H9 (cell line): ENCODE measurements at regions not wholly inside any gene's neighbourhood (a gene's known extent, or its start where the extent isn't known, plus 50 kb on each side); places are given as distances from the start of the nearest gene placed in this dataset.
A peak's percentile ranks its signal among the peaks of the same experiment; 100 is the strongest.

Experiments
- DNase-seq: peaks from one replicate; pipeline ENCODE4 v3.0.0-alpha.2; 2017
- H2AFZ ChIP-seq: one replicate; pipeline ENCODE4 v1.6.1; 2013; ENCODE audit warnings: mild to moderate bottlenecking, low read length, control low read depth, moderate library complexity
- H2AK5ac ChIP-seq: 2 replicates; pipeline ENCODE4 v1.6.1; 2013; ENCODE audit warnings: low read length, control low read depth, mixed read lengths; ENCODE audit not compliant: insufficient read length
- H2BK120ac ChIP-seq: one replicate; pipeline ENCODE4 v1.6.1; 2013; ENCODE audit warnings: low read depth, mild to moderate bottlenecking, low read length, control low read depth, inconsistent platforms; ENCODE audit not compliant: poor library complexity, severe bottlenecking
- H2BK12ac ChIP-seq: 2 replicates; pipeline ENCODE4 v1.6.1; 2013; ENCODE audit warnings: low read length, control low read depth, mixed read lengths, low read depth; ENCODE audit not compliant: insufficient read length
- H2BK15ac ChIP-seq: 2 replicates; pipeline ENCODE4 v1.6.1; 2013; ENCODE audit warnings: low read depth, low read length, control low read depth
- H2BK20ac ChIP-seq: one replicate; pipeline ENCODE4 v1.6.1; 2013; ENCODE audit warnings: low read depth, mild to moderate bottlenecking, low read length, control low read depth, inconsistent platforms; ENCODE audit not compliant: poor library complexity, severe bottlenecking
- H2BK5ac ChIP-seq: 2 replicates; pipeline ENCODE4 v1.6.1; 2013; ENCODE audit warnings: low read length, control low read depth, mixed read lengths; ENCODE audit not compliant: insufficient read length
- H3K14ac ChIP-seq: 2 replicates; pipeline ENCODE4 v1.6.1; 2013; ENCODE audit warnings: low read length, control low read depth; ENCODE audit not compliant: insufficient read depth
- H3K18ac ChIP-seq: 2 replicates; pipeline ENCODE4 v1.6.1; 2013; ENCODE audit warnings: low read depth, mild to moderate bottlenecking, mixed read lengths, low read length, control low read depth; ENCODE audit not compliant: insufficient read length
- H3K23ac ChIP-seq: 2 replicates; pipeline ENCODE4 v1.6.1; 2013; ENCODE audit warnings: low read length, control low read depth, mixed read lengths, low read depth; ENCODE audit not compliant: insufficient read length
- H3K23me2 ChIP-seq: 2 replicates; pipeline ENCODE4 v1.6.1; 2013; ENCODE audit warnings: low read depth, mild to moderate bottlenecking, mixed read lengths, low read length, control low read depth; ENCODE audit not compliant: insufficient read length, poor library complexity, severe bottlenecking
- H3K27ac ChIP-seq: 2 replicates; pipeline ENCODE4 v1.5.1; 2013; ENCODE audit warnings: low read length, control low read depth, mixed read lengths, low read depth; ENCODE audit not compliant: insufficient read length
- H3K27me3 ChIP-seq: 2 replicates; pipeline ENCODE4 v1.6.1; 2013; ENCODE audit warnings: low read length, control low read depth, inconsistent platforms; ENCODE audit not compliant: insufficient read depth
- H3K4ac ChIP-seq: 2 replicates; pipeline ENCODE4 v1.6.1; 2013; ENCODE audit warnings: low read depth, mild to moderate bottlenecking, control low read depth, inconsistent platforms, low read length, moderate library complexity
- H3K4me1 ChIP-seq: 2 replicates; pipeline ENCODE4 v1.6.1; 2013; ENCODE audit warnings: low read length, control low read depth, inconsistent platforms; ENCODE audit not compliant: insufficient read depth
- H3K4me2 ChIP-seq: 2 replicates; pipeline ENCODE4 v1.6.1; 2013; ENCODE audit warnings: low read length, control low read depth, mixed read lengths; ENCODE audit not compliant: insufficient read length, insufficient read depth
- H3K56ac ChIP-seq: 2 replicates; pipeline ENCODE4 v1.6.1; 2013; ENCODE audit warnings: low read depth, mild to moderate bottlenecking, mixed read lengths, low read length, control low read depth; ENCODE audit not compliant: insufficient read length
- H3K79me1 ChIP-seq: 2 replicates; pipeline ENCODE4 v1.6.1; 2013; ENCODE audit warnings: low read depth, mild to moderate bottlenecking, moderate library complexity, low read length, control low read depth, inconsistent platforms; ENCODE audit not compliant: insufficient read depth, poor library complexity, severe bottlenecking
- H3K79me2 ChIP-seq: 2 replicates; pipeline ENCODE4 v1.6.1; 2013; ENCODE audit warnings: low read length, control low read depth, inconsistent platforms; ENCODE audit not compliant: insufficient read depth
- H3K9ac ChIP-seq: 2 replicates; pipeline ENCODE4 v1.6.1; 2013; ENCODE audit warnings: low read length, control low read depth, mixed read lengths; ENCODE audit not compliant: insufficient read length; ENCODE audit errors: extremely low read depth
- H3K9me3 ChIP-seq: one replicate; pipeline ENCODE4 v1.6.1; 2013; ENCODE audit warnings: low read depth, low read length, inconsistent platforms; ENCODE audit not compliant: control insufficient read depth
- H3T11ph ChIP-seq: one replicate; pipeline ENCODE4 v1.6.1; 2013; ENCODE audit warnings: mild to moderate bottlenecking, low read length, control low read depth, inconsistent platforms
- H4K20me1 ChIP-seq: one replicate; pipeline ENCODE4 v1.6.1; 2013; ENCODE audit not compliant: control insufficient read depth, insufficient read length, insufficient read depth
- H4K5ac ChIP-seq: 2 replicates; pipeline ENCODE4 v1.6.1; 2013; ENCODE audit warnings: low read depth, mild to moderate bottlenecking, mixed read lengths, low read length, control low read depth; ENCODE audit not compliant: insufficient read length
- H4K8ac ChIP-seq: replicated peaks from 2 replicates; pipeline ENCODE4 v1.6.1; 2013; ENCODE audit warnings: low read length, control low read depth, mixed read lengths, low read depth; ENCODE audit not compliant: insufficient read length
- H4K91ac ChIP-seq: 2 replicates; pipeline ENCODE4 v1.6.1; 2013; ENCODE audit warnings: low read depth, mild to moderate bottlenecking, moderate library complexity, mixed read lengths, low read length, control low read depth; ENCODE audit not compliant: insufficient read length
- H3K27ac Mint-ChIP-seq, 3 experiments: 2 replicates in 2 of 3; 3 replicates in 1 of 3; pipeline ENCODE4 v1.8.0; 2020 to 2021; ENCODE audit warnings: mixed read lengths in 3 of 3, mild to moderate bottlenecking in 1 of 3, moderate library complexity in 1 of 3
- H3K27me3 Mint-ChIP-seq: 2 replicates; pipeline ENCODE4 v1.8.0; 2021; ENCODE audit warnings: low read depth, mild to moderate bottlenecking, moderate library complexity, mixed read lengths
- H3K36me3 Mint-ChIP-seq, 3 experiments: 2 replicates in 2 of 3; 3 replicates in 1 of 3; pipeline ENCODE4 v1.8.0; 2020 to 2021; ENCODE audit warnings: low read depth in 3 of 3, mixed read lengths in 3 of 3; ENCODE audit not compliant: insufficient read depth in 1 of 3
- H3K4me1 Mint-ChIP-seq, 2 experiments: 2 replicates each; pipeline ENCODE4 v1.8.0; 2020; ENCODE audit warnings: mixed read lengths in 2 of 2
- H3K4me3 Mint-ChIP-seq, 2 experiments: 2 replicates in 1 of 2; 3 replicates in 1 of 2; pipeline ENCODE4 v1.8.0; 2020 to 2021; ENCODE audit warnings: mild to moderate bottlenecking in 2 of 2, mixed read lengths in 2 of 2, moderate library complexity in 1 of 2
- H3K9me3 Mint-ChIP-seq, 2 experiments: 2 replicates in 1 of 2; 3 replicates in 1 of 2; pipeline ENCODE4 v1.8.0; 2020; ENCODE audit warnings: mild to moderate bottlenecking in 2 of 2, mixed read lengths in 2 of 2, moderate library complexity in 1 of 2
- WGBS: extraction: QIAGEN DNeasy Blood & Tissue Kit; methylation state at CpG from one replicate; pipeline ENCODE4 v1.1.7; 2013; ENCODE audit warnings: missing lambda C conversion rate, low lambda C conversion rate, mixed read lengths; ENCODE audit not compliant: insufficient read length; ENCODE audit errors: extremely low coverage; 5-methylcytosine and 5-hydroxymethylcytosine counted together
- TF ChIP-seq, protein P1 (sequence below): fragments of 200-600 bp; sonication (generic); conservative IDR thresholded peaks from 3 replicates; pipeline ENCODE4 v1.8.0; 2021; ENCODE audit warnings: antibody characterized with exemption, mild to moderate bottlenecking

DNA sequence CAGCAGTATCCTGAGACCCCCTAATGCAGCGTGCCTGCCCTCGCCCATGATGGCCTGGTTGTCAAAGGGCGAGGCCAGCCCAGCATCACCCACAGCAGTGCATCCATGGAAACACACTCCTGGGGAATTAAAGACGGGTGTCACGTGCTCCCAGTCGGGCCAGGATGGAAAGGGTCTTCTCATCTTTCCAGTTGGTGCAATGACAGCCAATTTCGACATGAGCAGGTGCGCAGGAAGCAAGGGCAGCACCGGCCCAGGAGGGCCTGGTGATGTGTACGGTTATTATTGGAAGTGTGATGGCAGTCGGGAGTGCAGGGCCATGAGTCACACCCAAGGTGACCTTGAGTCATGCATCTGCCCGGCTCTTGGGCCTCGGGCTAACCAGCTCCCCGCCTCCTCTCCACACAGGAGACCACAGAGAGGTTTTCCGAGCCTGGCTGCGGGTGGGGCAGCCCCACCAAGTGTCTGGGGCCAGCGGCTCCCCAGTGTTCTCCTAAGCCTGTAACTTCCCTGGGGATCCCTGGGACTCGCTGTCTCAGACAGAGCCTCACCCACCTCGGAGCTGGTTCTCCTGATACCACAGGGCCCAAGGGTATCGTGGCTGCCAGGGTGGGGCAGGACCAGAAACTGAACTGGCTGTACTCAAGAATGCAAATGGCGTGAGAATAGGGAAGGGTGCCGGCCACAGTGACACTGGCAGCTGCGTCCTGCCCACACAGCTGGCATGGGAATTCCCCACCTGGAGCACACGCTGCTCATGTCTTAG lies 119.8 kb downstream of the SIK1 start:
- DNase-seq: no peak
- H3K27ac Mint-ChIP-seq: peak overlapping the region in 2 of 3 experiments; percentile 37 to 59; a peak in 1 of 7 replicates
- no peak overlapping the region for H3K9ac ChIP-seq

More for the DNA sequence above, 119.8 kb downstream of the SIK1 start:
- peaks cover 4% of the 10 kb centered on the region; the same call in 1 of the 2 replicates for H3K4me1 ChIP-seq
- H3K27me3 ChIP-seq: no peaks in the 10 kb centered on the region
- H2AK5ac ChIP-seq: no peak overlapping the region
- no peaks in the 10 kb centered on the region for H3K79me1 ChIP-seq
- no peaks in the 10 kb centered on the region for H3K27me3 Mint-ChIP-seq
- H3K9me3 Mint-ChIP-seq: no peaks in the 10 kb centered on the region
- no peak overlapping the region for H4K91ac ChIP-seq
- H3K79me2 ChIP-seq: no peaks in the 10 kb centered on the region
- no peak overlapping the region for H4K8ac ChIP-seq
- H3T11ph ChIP-seq: no peak overlapping the region
- H4K5ac ChIP-seq: no peak overlapping the region
- no peak overlapping the region for H2BK5ac ChIP-seq
- H3K23ac ChIP-seq: no peak overlapping the region
- no peak overlapping the region for H2BK120ac ChIP-seq
- H3K56ac ChIP-seq: no peak overlapping the region
- H3K4ac ChIP-seq: no peak overlapping the region
- no peaks in the 10 kb centered on the region for H4K20me1 ChIP-seq
- TF ChIP-seq, protein P1, sequence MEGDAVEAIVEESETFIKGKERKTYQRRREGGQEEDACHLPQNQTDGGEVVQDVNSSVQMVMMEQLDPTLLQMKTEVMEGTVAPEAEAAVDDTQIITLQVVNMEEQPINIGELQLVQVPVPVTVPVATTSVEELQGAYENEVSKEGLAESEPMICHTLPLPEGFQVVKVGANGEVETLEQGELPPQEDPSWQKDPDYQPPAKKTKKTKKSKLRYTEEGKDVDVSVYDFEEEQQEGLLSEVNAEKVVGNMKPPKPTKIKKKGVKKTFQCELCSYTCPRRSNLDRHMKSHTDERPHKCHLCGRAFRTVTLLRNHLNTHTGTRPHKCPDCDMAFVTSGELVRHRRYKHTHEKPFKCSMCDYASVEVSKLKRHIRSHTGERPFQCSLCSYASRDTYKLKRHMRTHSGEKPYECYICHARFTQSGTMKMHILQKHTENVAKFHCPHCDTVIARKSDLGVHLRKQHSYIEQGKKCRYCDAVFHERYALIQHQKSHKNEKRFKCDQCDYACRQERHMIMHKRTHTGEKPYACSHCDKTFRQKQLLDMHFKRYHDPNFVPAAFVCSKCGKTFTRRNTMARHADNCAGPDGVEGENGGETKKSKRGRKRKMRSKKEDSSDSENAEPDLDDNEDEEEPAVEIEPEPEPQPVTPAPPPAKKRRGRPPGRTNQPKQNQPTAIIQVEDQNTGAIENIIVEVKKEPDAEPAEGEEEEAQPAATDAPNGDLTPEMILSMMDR: no peak
- WGBS: no CpG with 5 or more reads among the region's 24 CpGs
- no peak overlapping the region for H3K4me3 Mint-ChIP-seq
- no peak overlapping the region for H3K4me2 ChIP-seq
- H2AFZ ChIP-seq: no peak overlapping the region
- no peak overlapping the region for H2BK20ac ChIP-seq
- no peaks in the 10 kb centered on the region for H3K9me3 ChIP-seq
- no peak overlapping the region for H2BK12ac ChIP-seq
- no peaks in the 10 kb centered on the region for H3K23me2 ChIP-seq
- no peak overlapping the region for H2BK15ac ChIP-seq
- no peak overlapping the region for H3K18ac ChIP-seq
- H3K4me1 Mint-ChIP-seq: peaks cover 16 to 17% of the 10 kb centered on the region in 2 experiments
- no peak overlapping the region; the same call in 1 of the 2 replicates for H3K14ac ChIP-seq
- no peak overlapping the region for H3K27ac ChIP-seq
- H3K36me3 Mint-ChIP-seq: no peaks in the 10 kb centered on the region; a peak in 1 of 7 replicates
